Activated CD4-positive, alpha-beta T cell treated with anti-CD3 and anti-CD28 coated beads, Interleukin-2, amount 10 ng/mL, durations not matched to agents 7 days and 5 days (primary cell): ENCODE measurements at regions not wholly inside any gene's neighbourhood (a gene's known extent, or its start where the extent isn't known, plus 50 kb on each side); places are given as distances from the start of the nearest gene placed in this dataset.
"Not testable (repeated sequence)": the region's sequence is repeated elsewhere in the genome, so short reads cannot be mapped to it uniquely, and the experiment has no call there.

ENCODE experiments used
- CTCF ChIA-PET: fragments of 350-600 bp; sonication (Branson Sonifier 250); formaldehyde crosslinking; loops from one replicate; lab custom pipeline; 2021; ENCODE audit warnings: antibody characterized with exemption; lab: Charles Lee
- POLR2A ChIA-PET: fragments of 350-600 bp; sonication (Branson Sonifier 250); formaldehyde crosslinking; loops from one replicate; lab custom pipeline; 2021; ENCODE audit warnings: antibody characterized with exemption; lab: Charles Lee
- DNase-seq: peaks from one replicate; pipeline ENCODE4 v3.0.0-alpha.2; 2020
- H3K27ac Mint-ChIP-seq: one replicate; pipeline ENCODE4 v1.8.0; 2021; ENCODE audit warnings: mild to moderate bottlenecking, moderate library complexity, mixed read lengths
- H3K27me3 Mint-ChIP-seq: one replicate; pipeline ENCODE4 v1.8.0; 2021; ENCODE audit warnings: mixed read lengths
- H3K36me3 Mint-ChIP-seq: one replicate; pipeline ENCODE4 v1.8.0; 2021; ENCODE audit warnings: low read depth, mixed read lengths
- H3K4me1 Mint-ChIP-seq: one replicate; pipeline ENCODE4 v1.8.0; 2021; ENCODE audit warnings: mixed read lengths
- H3K4me3 Mint-ChIP-seq: one replicate; pipeline ENCODE4 v1.8.0; 2021; ENCODE audit warnings: mild to moderate bottlenecking, moderate library complexity, mixed read lengths
- H3K9me3 Mint-ChIP-seq: one replicate; pipeline ENCODE4 v1.8.0; 2021; ENCODE audit warnings: mixed read lengths

DNA sequence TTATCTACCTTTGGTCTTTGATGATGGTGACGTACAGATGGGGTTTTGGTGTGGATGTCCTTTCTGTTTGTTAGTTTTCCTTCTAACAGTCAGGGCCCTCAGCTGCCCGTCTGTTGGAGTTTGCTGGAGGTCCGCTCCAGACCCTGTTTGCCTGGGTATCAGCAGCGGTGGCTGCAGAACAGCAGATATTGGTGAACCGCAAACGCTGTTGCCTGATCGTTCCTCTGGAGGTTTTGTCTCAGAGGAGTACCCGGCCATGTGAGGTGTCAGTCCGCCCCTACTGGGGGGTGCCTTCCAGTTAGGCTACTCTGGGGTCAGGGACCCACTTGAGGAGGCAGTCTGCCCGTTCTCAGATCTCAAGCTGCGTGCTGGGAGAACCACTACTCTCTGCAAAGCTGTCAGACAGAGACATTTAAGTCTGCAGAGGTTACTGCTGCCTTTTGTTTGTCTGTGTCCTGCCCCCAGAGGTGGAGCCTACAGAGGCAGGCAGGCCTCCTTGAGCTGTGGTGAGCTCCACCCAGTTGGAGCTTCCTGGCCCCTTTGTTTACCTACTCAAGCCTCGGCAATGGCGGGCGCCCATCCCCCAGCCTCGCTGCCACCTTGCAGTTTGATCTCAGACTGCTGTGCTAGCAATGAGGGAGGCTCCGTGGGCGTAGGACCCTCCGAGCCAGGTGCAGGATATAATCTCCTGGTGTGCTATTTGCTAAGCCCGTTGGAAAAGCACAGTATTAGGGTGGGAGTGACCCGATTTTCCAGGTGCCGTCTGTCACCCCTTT lies 68.5 kb upstream of the ECI2 start:
- peaks cover 11% of the 10 kb centered on the region for H3K27me3 Mint-ChIP-seq
- H3K4me3 Mint-ChIP-seq, H3K27ac Mint-ChIP-seq, H3K9me3 Mint-ChIP-seq, DNase-seq, POLR2A ChIA-PET, H3K36me3 Mint-ChIP-seq: not testable (repeated sequence)
- CTCF ChIA-PET: interaction anchor here (0.6 kb wide), 1 partner anchor 218 kb away, joined by 4 read pairs; no protein-coding TSS in a partner anchor
- H3K4me1 Mint-ChIP-seq: peaks cover 12% of the 10 kb centered on the region

DNA sequence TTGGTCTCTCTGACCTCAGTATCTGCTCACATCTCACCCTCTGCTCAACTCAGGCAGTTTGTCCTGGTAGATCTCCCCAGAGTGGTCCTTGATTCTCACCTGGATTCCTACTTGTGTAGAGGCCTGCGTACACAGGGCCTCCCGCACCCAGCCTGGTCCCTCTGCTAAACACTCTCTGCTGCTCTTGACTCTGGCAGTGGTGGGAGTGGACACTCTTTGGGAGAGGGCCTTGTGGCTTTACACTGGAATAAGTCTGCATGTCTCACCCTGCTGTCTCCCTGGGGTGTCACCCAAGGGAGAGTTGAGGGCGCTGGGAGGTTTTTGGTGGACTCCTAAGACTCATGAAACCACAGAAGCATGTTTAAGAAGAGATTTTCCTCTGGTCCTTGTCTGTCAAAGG lies 57.3 kb upstream of the ECI2 start:
- ChIA-PET CTCF (no interaction called here), POLR2A (no interaction called here)
- Mint-ChIP-seq H3K36me3 (no peaks in the 10 kb centered on the region), H3K27me3 (peaks cover 11% of the 10 kb centered on the region), H3K9me3 (no peaks in the 10 kb centered on the region), H3K27ac (no peak overlapping the region), H3K4me1 (no peaks in the 10 kb centered on the region), H3K4me3 (no peak overlapping the region)
- no peak for DNase-seq

DNA sequence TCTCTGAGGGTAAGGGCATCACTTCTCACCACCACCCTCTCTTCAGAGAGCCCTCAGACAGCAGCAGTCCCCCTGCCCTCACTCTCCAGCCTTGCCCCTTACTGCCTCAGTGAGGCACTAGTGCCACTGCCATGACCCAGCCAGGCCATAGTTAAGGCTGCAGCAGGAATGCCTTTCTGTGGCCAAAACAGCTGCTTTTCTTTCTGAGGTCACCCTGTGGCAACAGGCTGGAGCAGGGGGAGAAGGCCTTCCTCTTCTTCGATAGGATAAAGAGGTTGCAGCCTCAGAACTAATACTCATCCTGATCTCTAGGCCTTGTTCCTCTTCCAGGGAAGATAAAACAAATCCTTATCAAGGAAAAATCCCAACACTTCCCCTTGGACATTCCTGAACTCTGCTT lies 56.8 kb upstream of the ECI2 start:
- CTCF ChIA-PET: no interaction called here
- no peak overlapping the region for H3K4me3 Mint-ChIP-seq
- H3K27ac Mint-ChIP-seq: no peak overlapping the region
- DNase-seq: no peak
- no peaks in the 10 kb centered on the region for H3K4me1 Mint-ChIP-seq
- POLR2A ChIA-PET: no interaction called here
- H3K27me3 Mint-ChIP-seq: peaks cover 9% of the 10 kb centered on the region
- H3K9me3 Mint-ChIP-seq: no peaks in the 10 kb centered on the region
- no peaks in the 10 kb centered on the region for H3K36me3 Mint-ChIP-seq

DNA sequence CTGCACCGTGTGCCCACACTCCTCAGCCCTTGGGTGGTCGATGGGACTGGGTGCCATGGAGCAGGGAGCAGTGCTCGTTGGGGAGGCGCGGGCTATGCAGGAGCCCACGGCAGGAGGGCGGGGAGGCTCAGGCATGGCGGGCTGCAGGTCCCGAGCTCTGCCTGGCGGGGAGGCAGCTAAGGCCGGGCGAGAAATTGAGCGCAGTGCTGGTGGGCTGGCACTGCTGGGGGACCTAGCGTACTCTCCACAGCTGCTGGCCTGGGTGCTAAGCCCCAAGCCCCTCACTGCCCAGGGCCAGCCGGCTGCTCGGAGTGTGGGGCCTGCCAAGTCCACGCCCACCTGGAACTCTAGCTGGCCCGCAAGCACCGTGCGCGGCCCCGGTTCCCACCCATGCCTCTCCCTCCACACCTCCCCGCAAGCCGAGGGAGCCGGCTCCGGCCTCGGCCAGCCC lies 55.9 kb upstream of the ECI2 start:
- ChIA-PET POLR2A (no interaction called here), CTCF (interaction anchor here (1.1 to 1.3 kb wide), 2 partner anchors 15 to 214 kb away, joined by 3 read pairs; no protein-coding TSS in a partner anchor)
- Mint-ChIP-seq H3K4me1 (no peaks in the 10 kb centered on the region), H3K4me3 (no peak overlapping the region), H3K27me3 (peaks cover 6% of the 10 kb centered on the region), H3K9me3 (no peaks in the 10 kb centered on the region), H3K36me3 (no peaks in the 10 kb centered on the region), H3K27ac (no peak overlapping the region)
- DNase-seq: no peak

DNA sequence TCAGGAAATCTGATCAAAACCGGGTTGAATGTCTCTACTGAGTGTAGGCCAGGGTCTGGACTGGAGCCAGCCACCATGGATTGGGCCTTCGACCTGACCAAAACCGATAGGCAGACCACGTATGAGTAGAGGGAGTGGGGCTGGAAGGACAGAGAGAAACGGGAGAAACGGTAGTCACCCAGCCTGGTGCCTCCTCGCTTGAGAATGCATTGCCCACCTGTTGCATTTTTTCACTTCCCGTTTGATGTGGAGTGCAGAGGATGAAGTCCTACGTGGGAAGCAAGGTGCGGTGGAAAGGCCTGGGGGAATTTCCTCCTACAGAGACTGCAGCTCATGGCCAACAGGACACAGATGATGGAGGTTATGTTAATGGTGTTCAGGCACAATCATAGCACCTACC lies 53.9 kb upstream of the ECI2 start:
- POLR2A ChIA-PET: no interaction called here
- Mint-ChIP-seq H3K27me3 (no peaks in the 10 kb centered on the region), H3K36me3 (peaks cover 1% of the 10 kb centered on the region), H3K27ac (no peak overlapping the region), H3K4me3 (no peak overlapping the region), H3K9me3 (peaks cover 6% of the 10 kb centered on the region), H3K4me1 (peaks cover 7% of the 10 kb centered on the region)
- CTCF ChIA-PET: interaction anchor here (1.0 kb wide), 2 partner anchors 9 to 65 kb away, joined by 3 read pairs; no protein-coding TSS in a partner anchor
- DNase-seq: no peak

DNA sequence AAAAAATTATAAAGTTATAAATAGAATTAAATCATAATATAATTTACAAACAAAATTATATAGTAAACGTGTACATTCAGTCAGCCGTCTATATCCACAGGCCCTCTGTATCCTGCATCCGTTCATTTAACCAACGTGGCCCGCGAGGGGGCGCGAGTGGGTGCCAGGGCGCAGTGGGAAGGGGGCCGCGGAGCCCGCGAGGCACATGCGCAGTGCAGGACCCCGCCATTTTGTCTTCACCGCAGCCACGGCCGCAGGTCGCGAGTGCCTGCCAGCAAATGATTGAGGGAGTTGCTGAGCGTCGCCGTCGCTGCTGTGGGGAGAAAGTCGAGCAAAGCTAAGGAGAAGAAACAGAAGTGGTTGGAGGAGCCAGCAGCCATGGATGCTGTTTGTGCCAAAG lies 53.4 kb upstream of the ECI2 start:
- Mint-ChIP-seq H3K27ac (no peak overlapping the region), H3K9me3 (peaks cover 6% of the 10 kb centered on the region), H3K36me3 (peaks cover 1% of the 10 kb centered on the region), H3K4me3 (no peak overlapping the region), H3K4me1 (peaks cover 7% of the 10 kb centered on the region), H3K27me3 (no peaks in the 10 kb centered on the region)
- POLR2A ChIA-PET: no interaction called here
- CTCF ChIA-PET: no interaction called here
- no peak for DNase-seq

DNA sequence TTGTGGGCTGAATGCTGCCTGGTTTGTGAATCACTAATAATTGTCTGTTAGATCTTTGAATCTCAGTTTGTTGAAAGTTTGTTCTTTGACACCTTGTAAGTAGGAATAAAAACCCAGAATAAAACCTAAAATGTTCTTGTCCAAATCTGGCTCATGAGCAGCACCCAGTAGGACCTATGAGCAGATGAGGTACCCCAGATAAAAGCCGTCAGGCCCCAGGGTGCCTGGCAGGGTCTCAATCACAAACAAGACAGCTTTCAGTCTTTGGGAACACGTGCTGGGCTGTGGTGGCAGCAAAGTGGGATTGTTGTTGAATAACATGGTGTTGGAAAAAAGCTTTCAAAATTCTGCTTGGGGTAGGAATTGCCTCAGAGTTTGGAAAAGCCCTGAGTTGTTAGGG lies 52.1 kb upstream of the ECI2 start:
- Mint-ChIP-seq H3K9me3 (peaks cover 6% of the 10 kb centered on the region), H3K4me1 (peaks cover 7% of the 10 kb centered on the region), H3K27ac (no peak overlapping the region), H3K27me3 (peaks cover 2% of the 10 kb centered on the region), H3K36me3 (peaks cover 1% of the 10 kb centered on the region), H3K4me3 (no peak overlapping the region)
- ChIA-PET CTCF (no interaction called here), POLR2A (no interaction called here)
- DNase-seq: no peak

DNA sequence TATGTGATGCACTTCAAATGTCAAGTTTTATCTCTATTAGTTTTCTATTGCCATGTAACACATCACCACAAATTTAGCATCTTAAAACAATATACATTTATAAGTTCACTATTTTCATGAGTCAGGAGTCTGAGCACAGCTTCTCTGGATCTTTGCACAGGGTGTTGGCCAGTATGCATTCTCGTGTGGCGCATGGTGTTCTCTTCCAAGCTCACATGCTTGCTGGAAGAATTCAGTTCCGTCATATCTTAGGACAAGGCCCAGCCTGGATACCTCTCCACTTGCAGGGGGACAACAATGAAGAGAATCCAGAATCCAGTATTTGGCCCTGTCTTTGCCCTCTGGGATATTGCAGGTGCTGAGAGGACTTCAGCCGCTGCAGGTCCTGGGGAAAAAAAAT lies 51.0 kb upstream of the ECI2 start:
- Mint-ChIP-seq H3K27ac (no peak overlapping the region), H3K9me3 (peaks cover 6% of the 10 kb centered on the region), H3K27me3 (peaks cover 6% of the 10 kb centered on the region), H3K4me3 (no peak overlapping the region), H3K36me3 (peaks cover 1% of the 10 kb centered on the region), H3K4me1 (peaks cover 7% of the 10 kb centered on the region)
- ChIA-PET POLR2A (interaction anchor here (0.5 kb wide), 1 partner anchor 682 kb away, joined by 3 read pairs; no protein-coding TSS in a partner anchor), CTCF (no interaction called here)
- DNase-seq: no peak

DNA sequence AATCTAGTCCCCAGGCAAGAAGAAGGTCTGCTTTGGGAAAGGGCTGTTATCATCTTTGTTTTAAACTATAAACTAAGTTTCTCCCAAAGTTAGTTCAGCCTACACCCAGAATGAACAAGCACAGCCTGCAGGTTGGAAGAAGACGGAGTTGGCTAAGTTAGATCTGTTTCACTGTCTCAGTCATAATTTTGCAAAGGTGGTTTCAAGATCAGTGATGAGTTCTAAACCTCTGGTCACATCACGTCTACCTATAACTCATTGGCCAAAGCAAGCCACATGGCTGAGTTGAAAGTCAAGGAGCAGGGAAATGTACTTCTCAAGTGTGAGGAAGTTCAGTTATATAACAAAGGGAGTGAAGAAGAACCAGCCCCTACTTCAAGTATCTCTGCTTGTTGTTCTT lies 50.5 kb upstream of the ECI2 start:
- no peak overlapping the region for H3K4me3 Mint-ChIP-seq
- H3K36me3 Mint-ChIP-seq: peaks cover 1% of the 10 kb centered on the region
- ChIA-PET CTCF (no interaction called here), POLR2A (interaction anchor here (0.5 kb wide), 1 partner anchor 683 kb away, joined by 3 read pairs; no protein-coding TSS in a partner anchor)
- DNase-seq: no peak
- H3K4me1 Mint-ChIP-seq: peaks cover 7% of the 10 kb centered on the region
- H3K27me3 Mint-ChIP-seq: peaks cover 6% of the 10 kb centered on the region
- H3K27ac Mint-ChIP-seq: no peak overlapping the region
- H3K9me3 Mint-ChIP-seq: peaks cover 6% of the 10 kb centered on the region

DNA sequence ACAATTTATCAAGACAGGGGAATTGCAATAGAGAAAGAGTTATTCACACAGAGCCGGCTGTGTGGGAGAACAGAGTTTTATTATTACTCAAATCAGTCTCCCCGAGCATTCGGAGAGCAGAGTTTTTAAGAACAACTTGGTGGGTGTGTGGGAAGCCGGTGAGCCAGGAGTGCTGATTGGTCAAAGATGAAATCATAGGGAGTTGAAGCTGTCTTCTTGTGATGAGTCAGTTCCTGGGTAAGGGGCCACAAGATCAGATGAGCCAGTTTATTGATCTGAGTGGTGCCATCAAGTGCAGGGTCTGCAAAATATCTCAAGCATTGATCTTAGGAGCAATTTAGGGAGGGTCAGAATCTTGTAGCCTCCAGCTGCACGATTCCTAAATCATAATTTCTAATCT lies 50.0 kb upstream of the ECI2 start:
- H3K36me3 Mint-ChIP-seq: peaks cover 1% of the 10 kb centered on the region
- no peak for DNase-seq
- no peak overlapping the region for H3K4me3 Mint-ChIP-seq
- peaks cover 6% of the 10 kb centered on the region for H3K27me3 Mint-ChIP-seq
- CTCF ChIA-PET: no interaction called here
- H3K4me1 Mint-ChIP-seq: peaks cover 7% of the 10 kb centered on the region
- H3K9me3 Mint-ChIP-seq: peaks cover 6% of the 10 kb centered on the region
- POLR2A ChIA-PET: no interaction called here
- no peak overlapping the region for H3K27ac Mint-ChIP-seq
